Ishikawa (cell line): ENCODE measurements at regions not wholly inside any gene's neighbourhood (a gene's known extent, or its start where the extent isn't known, plus 50 kb on each side); places are given as distances from the start of the nearest gene placed in this dataset.

Source experiments
- CEBPB ChIP-seq: IDR thresholded peaks from 2 replicates; pipeline ENCODE4 v1.6.1; 2012
- CREB1 ChIP-seq: IDR thresholded peaks from 2 replicates; pipeline ENCODE4 v1.6.1; 2012; ENCODE audit warnings: low read depth
- EGR1 ChIP-seq: IDR thresholded peaks from 2 replicates; pipeline ENCODE4 v1.6.1; 2012
- EP300 ChIP-seq: IDR thresholded peaks from 2 replicates; pipeline ENCODE4 v1.6.1; 2012; ENCODE audit warnings: borderline replicate concordance
- FOXM1 ChIP-seq: IDR thresholded peaks from 2 replicates; pipeline ENCODE4 v1.6.1; 2012; ENCODE audit warnings: low read depth, borderline replicate concordance
- MAX ChIP-seq: IDR thresholded peaks from 2 replicates; pipeline ENCODE4 v1.6.1; 2012
- NFIC ChIP-seq: IDR thresholded peaks from 2 replicates; pipeline ENCODE4 v1.6.1; 2012
- RAD21 ChIP-seq: IDR thresholded peaks from 2 replicates; pipeline ENCODE4 v1.6.1; 2012; ENCODE audit warnings: low read depth
- REST ChIP-seq: IDR thresholded peaks from 2 replicates; pipeline ENCODE4 v1.6.1; 2012; ENCODE audit warnings: low read depth, mild to moderate bottlenecking
- TAF1 ChIP-seq: IDR thresholded peaks from 2 replicates; pipeline ENCODE4 v1.6.1; 2012; ENCODE audit warnings: low read depth, mild to moderate bottlenecking
- TCF12 ChIP-seq: IDR thresholded peaks from 2 replicates; pipeline ENCODE4 v1.6.1; 2012; ENCODE audit warnings: low read depth
- TEAD4 ChIP-seq: IDR thresholded peaks from 2 replicates; pipeline ENCODE4 v1.6.1; 2012
- YY1 ChIP-seq: IDR thresholded peaks from 2 replicates; pipeline ENCODE4 v1.6.1; 2012; ENCODE audit warnings: low read depth
- ZBTB7A ChIP-seq: IDR thresholded peaks from 2 replicates; pipeline ENCODE4 v1.6.1; 2012; ENCODE audit warnings: low read depth
- TF ChIP-seq, protein P1 (sequence below): IDR thresholded peaks from 2 replicates; pipeline ENCODE4 v1.6.1; 2012

DNA sequence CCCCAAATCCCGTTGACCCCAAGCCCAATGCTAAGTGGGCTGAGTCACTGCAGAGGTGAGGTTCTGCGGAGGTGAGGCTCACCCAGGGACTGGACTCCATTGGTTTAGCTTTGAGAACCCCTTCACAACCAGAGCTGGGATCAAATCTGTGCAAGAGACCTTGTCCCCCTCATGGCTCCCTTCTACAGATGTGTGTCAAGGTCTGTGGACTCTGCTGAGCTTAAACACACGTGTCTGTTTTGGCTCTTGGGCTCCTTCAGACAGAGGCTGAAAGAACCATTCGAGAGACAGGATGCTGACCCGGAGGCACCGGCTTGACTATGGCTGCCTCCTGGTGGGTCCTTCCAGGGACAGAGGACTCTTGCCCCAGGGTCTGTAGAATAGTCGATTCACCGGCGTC lies 190.3 kb downstream of the LPIN1 start:
- TF ChIP-seq NFIC (no peak), TEAD4 (no peak), RAD21 (no peak), TCF12 (no peak), CEBPB (no peak), REST (no peak), ZBTB7A (no peak), MAX (no peak), YY1 (no peak), TAF1 (no peak), CREB1 (no peak), EGR1 (no peak), EP300 (no peak)
- TF ChIP-seq, protein P1, sequence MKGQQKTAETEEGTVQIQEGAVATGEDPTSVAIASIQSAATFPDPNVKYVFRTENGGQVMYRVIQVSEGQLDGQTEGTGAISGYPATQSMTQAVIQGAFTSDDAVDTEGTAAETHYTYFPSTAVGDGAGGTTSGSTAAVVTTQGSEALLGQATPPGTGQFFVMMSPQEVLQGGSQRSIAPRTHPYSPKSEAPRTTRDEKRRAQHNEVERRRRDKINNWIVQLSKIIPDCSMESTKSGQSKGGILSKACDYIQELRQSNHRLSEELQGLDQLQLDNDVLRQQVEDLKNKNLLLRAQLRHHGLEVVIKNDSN: no peak

DNA sequence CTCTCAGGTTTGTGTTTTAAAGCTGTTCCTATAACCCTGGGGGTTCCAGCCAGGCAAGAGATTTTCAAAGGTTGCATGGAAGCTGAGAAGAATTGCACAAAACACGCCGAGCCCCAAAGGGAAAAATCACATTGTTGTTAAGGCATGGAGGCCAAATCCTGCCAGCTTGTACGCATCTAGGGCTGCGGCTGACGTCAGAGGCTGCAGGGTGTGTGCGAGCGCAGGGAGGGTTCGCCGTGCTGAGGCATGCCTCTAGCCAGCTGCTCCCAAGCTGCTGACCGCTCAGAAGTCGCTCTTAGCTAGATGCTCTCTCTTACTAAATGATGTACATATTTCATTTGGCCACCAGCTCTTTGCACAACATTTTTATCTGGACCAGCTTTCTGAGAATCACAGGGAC lies 191.8 kb downstream of the LPIN1 start:
- TF ChIP-seq CREB1 (no peak), TAF1 (no peak), REST (no peak), TEAD4 (no peak), EP300 (no peak), NFIC (no peak), FOXM1 (no peak)
- TF ChIP-seq, protein P1: no peak

DNA sequence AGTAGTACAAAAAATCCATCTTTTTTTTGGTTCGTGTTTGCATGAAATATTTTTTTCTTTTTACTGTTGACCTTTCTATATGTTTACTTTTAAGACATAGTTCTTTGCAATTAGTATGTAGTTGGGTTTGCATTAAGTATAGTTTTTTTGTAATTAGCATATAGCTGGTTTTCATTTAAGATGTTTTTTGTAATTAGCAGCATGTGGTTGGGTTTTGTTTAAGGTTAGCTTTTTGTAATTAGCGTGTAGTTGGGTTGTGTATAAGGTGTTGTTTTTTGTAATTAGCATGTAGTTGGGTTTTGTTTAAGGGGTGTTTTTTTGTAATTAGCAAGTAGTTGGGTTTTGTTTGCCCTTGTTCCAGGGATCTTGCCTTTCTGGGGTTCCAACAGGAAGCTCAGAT lies 193.1 kb downstream of the LPIN1 start:
- TF ChIP-seq YY1: no peak
- no peak for TF ChIP-seq MAX
- TF ChIP-seq CEBPB: no peak
- TF ChIP-seq, protein P1: no peak
- no peak for TF ChIP-seq CREB1
- no peak for TF ChIP-seq ZBTB7A
- no peak for TF ChIP-seq FOXM1
- TF ChIP-seq NFIC: no peak
- TF ChIP-seq REST: no peak

- TF ChIP-seq CEBPB: no peak
- TF ChIP-seq TEAD4: no peak
- TF ChIP-seq EGR1: no peak
- TF ChIP-seq, protein P1: no peak
Observed at GRCh38 chr2:11940121-11940743, 193.8 kb downstream of the LPIN1 start.
